Fibroblast of pulmonary artery (primary cell): ENCODE measurements at regions not wholly inside any gene's neighbourhood (a gene's known extent, or its start where the extent isn't known, plus 50 kb on each side); places are given as distances from the start of the nearest gene placed in this dataset.

ENCODE experiments used
- DNase-seq: peaks from one replicate; pipeline ENCODE4 v3.0.0-alpha.2; 2010; ENCODE audit warnings: low read depth
- H3K4me3 ChIP-seq: replicated peaks from 2 replicates; pipeline ENCODE4 v1.5.1; 2011; ENCODE audit warnings: low read depth, mild to moderate bottlenecking, control low read depth, low read length, moderate library complexity
- TF ChIP-seq, protein P1 (sequence below): IDR thresholded peaks from 2 replicates; pipeline ENCODE4 v1.5.1; 2011; ENCODE audit warnings: mild to moderate bottlenecking, control low read depth, low read length, inconsistent platforms; ENCODE audit errors: missing control alignments

DNA sequence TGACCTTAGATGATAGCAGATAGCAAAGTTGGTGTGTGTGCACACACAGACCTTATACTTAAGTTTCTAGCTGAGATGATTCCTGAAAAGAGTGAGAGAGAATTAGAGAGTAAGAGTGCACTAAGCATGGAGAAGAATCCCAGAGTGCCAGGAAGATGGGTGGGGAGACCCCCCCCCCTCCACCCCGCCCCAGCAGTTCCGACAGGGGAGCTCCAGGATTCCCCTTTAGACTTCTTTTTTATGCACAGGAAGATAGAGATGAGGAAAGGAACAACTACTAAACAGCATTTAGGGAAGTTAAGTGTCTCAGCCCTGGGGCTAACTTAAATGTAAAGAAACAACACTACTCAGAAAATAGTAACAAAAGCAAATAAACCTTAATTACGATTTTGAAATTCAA, 878.0 kb upstream of the GOT2 start:
- no peak overlapping the region for H3K4me3 ChIP-seq
- TF ChIP-seq, protein P1, sequence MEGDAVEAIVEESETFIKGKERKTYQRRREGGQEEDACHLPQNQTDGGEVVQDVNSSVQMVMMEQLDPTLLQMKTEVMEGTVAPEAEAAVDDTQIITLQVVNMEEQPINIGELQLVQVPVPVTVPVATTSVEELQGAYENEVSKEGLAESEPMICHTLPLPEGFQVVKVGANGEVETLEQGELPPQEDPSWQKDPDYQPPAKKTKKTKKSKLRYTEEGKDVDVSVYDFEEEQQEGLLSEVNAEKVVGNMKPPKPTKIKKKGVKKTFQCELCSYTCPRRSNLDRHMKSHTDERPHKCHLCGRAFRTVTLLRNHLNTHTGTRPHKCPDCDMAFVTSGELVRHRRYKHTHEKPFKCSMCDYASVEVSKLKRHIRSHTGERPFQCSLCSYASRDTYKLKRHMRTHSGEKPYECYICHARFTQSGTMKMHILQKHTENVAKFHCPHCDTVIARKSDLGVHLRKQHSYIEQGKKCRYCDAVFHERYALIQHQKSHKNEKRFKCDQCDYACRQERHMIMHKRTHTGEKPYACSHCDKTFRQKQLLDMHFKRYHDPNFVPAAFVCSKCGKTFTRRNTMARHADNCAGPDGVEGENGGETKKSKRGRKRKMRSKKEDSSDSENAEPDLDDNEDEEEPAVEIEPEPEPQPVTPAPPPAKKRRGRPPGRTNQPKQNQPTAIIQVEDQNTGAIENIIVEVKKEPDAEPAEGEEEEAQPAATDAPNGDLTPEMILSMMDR, result no peak
- DNase-seq, result no peak

- DNase-seq, result no peak
- TF ChIP-seq, protein P1, result no peak
- H3K4me3 ChIP-seq, result no peak overlapping the region
Measured at GRCh38 chr16:59611556-59611955, 877.4 kb upstream of the GOT2 start.

GRCh38 chr16:59605706-59606105, 871.6 kb upstream of the GOT2 start:
- no peak overlapping the region for H3K4me3 ChIP-seq
- TF ChIP-seq, protein P1, result no peak
- peak; percentile 1 for DNase-seq

DNA sequence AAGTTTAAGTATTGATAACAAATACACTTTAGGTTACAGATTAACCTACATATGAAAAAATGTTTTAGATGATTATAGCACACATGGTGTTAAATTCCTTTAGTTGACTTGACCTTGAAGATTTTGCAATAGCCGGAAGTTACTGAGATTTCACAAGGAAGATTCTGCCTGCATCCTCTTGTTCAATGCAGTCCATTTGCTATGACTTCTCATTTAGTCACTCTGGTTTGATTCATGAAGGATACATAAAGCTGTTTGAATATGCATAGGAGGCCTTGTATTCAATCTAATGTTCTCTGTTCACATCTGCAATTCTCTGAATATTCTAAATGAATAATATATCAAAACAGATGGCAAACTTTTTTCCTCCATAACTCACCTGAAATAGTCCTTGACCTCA, 870.2 kb upstream of the GOT2 start:
- peak; percentile 28 for DNase-seq
- TF ChIP-seq, protein P1, result no peak
- no peak overlapping the region for H3K4me3 ChIP-seq

GRCh38 chr16:59601452-59601851, 867.3 kb upstream of the GOT2 start:
- TF ChIP-seq, protein P1, result no peak

DNA sequence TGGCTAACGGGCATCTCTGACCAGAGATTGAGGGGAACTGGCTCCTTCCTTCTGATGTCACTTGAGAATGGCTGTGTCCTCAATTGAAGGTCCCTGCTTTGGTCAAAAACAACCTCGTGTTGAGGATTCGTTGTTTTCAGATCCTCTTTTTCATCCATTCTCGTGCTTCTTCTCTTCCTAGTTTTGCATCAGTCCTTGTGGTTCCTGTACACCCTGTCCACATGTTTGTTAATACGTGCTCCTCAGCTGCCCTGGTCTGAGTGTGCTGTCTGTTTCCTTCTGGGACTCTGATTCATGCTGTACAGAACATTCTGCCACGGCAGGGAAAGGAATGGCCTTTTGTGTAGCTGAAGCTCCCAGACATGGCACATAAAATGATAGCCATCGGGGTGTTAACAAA, 863.2 kb upstream of the GOT2 start:
- H3K4me3 ChIP-seq, result no peak overlapping the region
- peak; percentile 3 for DNase-seq
- TF ChIP-seq, protein P1, result no peak

More at GRCh38 chr16:59601452-59601851, 867.3 kb upstream of the GOT2 start:
- peak; percentile 12 for DNase-seq
- no peak overlapping the region for H3K4me3 ChIP-seq

DNA sequence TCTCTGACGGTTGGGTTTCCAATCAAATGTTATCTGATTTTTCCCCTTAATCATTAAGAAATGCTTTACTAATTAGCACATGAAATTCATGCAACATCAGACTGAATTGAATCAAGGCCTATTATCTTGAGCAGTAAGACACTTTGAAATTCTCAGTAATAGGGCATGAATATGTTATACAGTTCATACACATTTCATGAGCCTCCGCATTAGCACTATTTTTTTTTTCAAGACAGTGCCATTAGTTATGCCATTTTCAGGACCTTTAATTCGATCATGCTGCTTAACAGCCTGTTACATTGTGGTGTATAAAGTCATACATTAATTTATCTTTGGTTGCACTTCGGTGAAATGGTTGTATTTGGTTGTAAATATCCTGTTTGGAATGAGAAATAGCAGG, 862.6 kb upstream of the GOT2 start:
- TF ChIP-seq, protein P1, result no peak
- H3K4me3 ChIP-seq, result no peak overlapping the region
- no peak for DNase-seq
